ENCODE measurements at regions not wholly inside any gene's neighbourhood (a gene's known extent, or its start where the extent isn't known, plus 50 kb on each side); places are given as distances from the start of the nearest gene placed in this dataset.

GRCh38 chr4:28831867-28832266 lies 1888.3 kb upstream of the PCDH7 start:
- TF ChIP-seq, protein P1, sequence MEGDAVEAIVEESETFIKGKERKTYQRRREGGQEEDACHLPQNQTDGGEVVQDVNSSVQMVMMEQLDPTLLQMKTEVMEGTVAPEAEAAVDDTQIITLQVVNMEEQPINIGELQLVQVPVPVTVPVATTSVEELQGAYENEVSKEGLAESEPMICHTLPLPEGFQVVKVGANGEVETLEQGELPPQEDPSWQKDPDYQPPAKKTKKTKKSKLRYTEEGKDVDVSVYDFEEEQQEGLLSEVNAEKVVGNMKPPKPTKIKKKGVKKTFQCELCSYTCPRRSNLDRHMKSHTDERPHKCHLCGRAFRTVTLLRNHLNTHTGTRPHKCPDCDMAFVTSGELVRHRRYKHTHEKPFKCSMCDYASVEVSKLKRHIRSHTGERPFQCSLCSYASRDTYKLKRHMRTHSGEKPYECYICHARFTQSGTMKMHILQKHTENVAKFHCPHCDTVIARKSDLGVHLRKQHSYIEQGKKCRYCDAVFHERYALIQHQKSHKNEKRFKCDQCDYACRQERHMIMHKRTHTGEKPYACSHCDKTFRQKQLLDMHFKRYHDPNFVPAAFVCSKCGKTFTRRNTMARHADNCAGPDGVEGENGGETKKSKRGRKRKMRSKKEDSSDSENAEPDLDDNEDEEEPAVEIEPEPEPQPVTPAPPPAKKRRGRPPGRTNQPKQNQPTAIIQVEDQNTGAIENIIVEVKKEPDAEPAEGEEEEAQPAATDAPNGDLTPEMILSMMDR (IDR thresholded peaks at IDR 0.05), result no peak
- TF ChIP-seq SIN3A (IDR thresholded peaks at IDR 0.05; ENCODE audit: borderline replicate concordance, insufficient read depth, low read depth, low read length), result no peak

All from Panc1 (cell line).